ENCODE measurements at regions not wholly inside any gene's neighbourhood (a gene's known extent, or its start where the extent isn't known, plus 50 kb on each side); places are given as distances from the start of the nearest gene placed in this dataset.

GRCh38 chr15:92524161-92524560 lies 130.5 kb downstream of the ST8SIA2 start:
- H3K27ac ChIP-seq (ENCODE audit: low read depth, low read length, poor library complexity, severe bottlenecking) = no peak overlapping the region
- POLR2A ChIA-PET (ENCODE audit: low non-redundant PET) = no interaction called here
- intact Hi-C loops (cut with micrococcal nuclease; ENCODE audit: unreplicated experiment) = no loop called here
- CTCF ChIA-PET = no interaction called here
- H3K4me3 ChIP-seq (ENCODE audit: low read depth, low read length, poor library complexity, severe bottlenecking) = no peak overlapping the region
- BruUV-seq (replicated peaks) = no TSS peak
- no peaks in the 10 kb centered on the region for H3K9me3 ChIP-seq (ENCODE audit: low read depth, low read length, poor library complexity, severe bottlenecking)
- no peak for DNase-seq (ENCODE audit: low spot score)
- no peak for TF ChIP-seq CTCF (conservative IDR thresholded peaks at IDR 0.05; ENCODE audit: low read depth, low read length)
- no peak for TF ChIP-seq EZH2 (IDR thresholded peaks at IDR 0.05; ENCODE audit: borderline replicate concordance, low read depth, low read length, poor library complexity, severe bottlenecking)
- no peaks in the 10 kb centered on the region for H3K4me1 ChIP-seq (ENCODE audit: insufficient read depth, low read length, poor library complexity, severe bottlenecking)
- H3K36me3 ChIP-seq (ENCODE audit: insufficient read depth, low read length, poor library complexity, severe bottlenecking) = no peaks in the 10 kb centered on the region
- H3K27me3 ChIP-seq (replicated peaks; ENCODE audit: insufficient read depth, low read depth, low read length, poor library complexity) = no peaks in the 10 kb centered on the region

- DNase-seq (ENCODE audit: low spot score) = no peak
- POLR2A ChIA-PET (ENCODE audit: low non-redundant PET) = no interaction called here
- intact Hi-C loops (cut with micrococcal nuclease; ENCODE audit: unreplicated experiment) = no loop called here
- Histone ChIP-seq H3K9me3 (ENCODE audit: low read depth, low read length, poor library complexity, severe bottlenecking) (no peaks in the 10 kb centered on the region), H3K27me3 (replicated peaks; ENCODE audit: insufficient read depth, low read depth, low read length, poor library complexity) (no peaks in the 10 kb centered on the region), H3K4me3 (ENCODE audit: low read depth, low read length, poor library complexity, severe bottlenecking) (no peak overlapping the region), H3K27ac (ENCODE audit: low read depth, low read length, poor library complexity, severe bottlenecking) (no peak overlapping the region), H3K36me3 (ENCODE audit: insufficient read depth, low read length, poor library complexity, severe bottlenecking) (no peaks in the 10 kb centered on the region), H3K4me1 (ENCODE audit: insufficient read depth, low read length, poor library complexity, severe bottlenecking) (no peaks in the 10 kb centered on the region)
- TF ChIP-seq CTCF (conservative IDR thresholded peaks at IDR 0.05; ENCODE audit: low read depth, low read length) (no peak), EZH2 (IDR thresholded peaks at IDR 0.05; ENCODE audit: borderline replicate concordance, low read depth, low read length, poor library complexity, severe bottlenecking) (no peak)
- CTCF ChIA-PET = no interaction called here
- no TSS peak for BruUV-seq (replicated peaks)
These were observed 129.5 kb downstream of the ST8SIA2 start for GRCh38 chr15:92523176-92523575.

- TF ChIP-seq CTCF (conservative IDR thresholded peaks at IDR 0.05; ENCODE audit: low read depth, low read length) (peak; percentile 65), EZH2 (IDR thresholded peaks at IDR 0.05; ENCODE audit: borderline replicate concordance, low read depth, low read length, poor library complexity, severe bottlenecking) (no peak)
- no peaks in the 10 kb centered on the region for H3K4me1 ChIP-seq (ENCODE audit: insufficient read depth, low read length, poor library complexity, severe bottlenecking)
- H3K27me3 ChIP-seq (replicated peaks; ENCODE audit: insufficient read depth, low read depth, low read length, poor library complexity) = no peaks in the 10 kb centered on the region
- H3K36me3 ChIP-seq (ENCODE audit: insufficient read depth, low read length, poor library complexity, severe bottlenecking) = no peaks in the 10 kb centered on the region
- CTCF ChIA-PET = interaction anchor here (0.6 to 1.1 kb wide), 5 partner anchors 113 to 595 kb away, joined by 3 to 21 read pairs (median 4); no protein-coding TSS in a partner anchor
- H3K4me3 ChIP-seq (ENCODE audit: low read depth, low read length, poor library complexity, severe bottlenecking) = no peak overlapping the region
- peak; percentile 83 for DNase-seq (ENCODE audit: low spot score)
- BruUV-seq (replicated peaks) = no TSS peak
- POLR2A ChIA-PET (ENCODE audit: low non-redundant PET) = no interaction called here
- intact Hi-C loops (cut with micrococcal nuclease; ENCODE audit: unreplicated experiment) = loop anchor here (1.0 kb wide), 1 partner anchor 194 kb away; no protein-coding TSS in a partner anchor
- no peaks in the 10 kb centered on the region for H3K9me3 ChIP-seq (ENCODE audit: low read depth, low read length, poor library complexity, severe bottlenecking)
- no peak overlapping the region for H3K27ac ChIP-seq (ENCODE audit: low read depth, low read length, poor library complexity, severe bottlenecking)
These were observed 127.9 kb downstream of the ST8SIA2 start for GRCh38 chr15:92521624-92522008.

Measured in A673 (cell line).